HPDE6-E6E7 (cell line): ENCODE measurements at regions not wholly inside any gene's neighbourhood (a gene's known extent, or its start where the extent isn't known, plus 50 kb on each side); places are given as distances from the start of the nearest gene placed in this dataset.
A peak's percentile ranks its signal among the peaks of the same experiment; 100 is the strongest.

Experiments used
- DNase-seq: peaks from one replicate; pipeline ENCODE4 v3.0.0; 2011; ENCODE audit warnings: missing footprints; ENCODE audit errors: extremely low spot score

DNA sequence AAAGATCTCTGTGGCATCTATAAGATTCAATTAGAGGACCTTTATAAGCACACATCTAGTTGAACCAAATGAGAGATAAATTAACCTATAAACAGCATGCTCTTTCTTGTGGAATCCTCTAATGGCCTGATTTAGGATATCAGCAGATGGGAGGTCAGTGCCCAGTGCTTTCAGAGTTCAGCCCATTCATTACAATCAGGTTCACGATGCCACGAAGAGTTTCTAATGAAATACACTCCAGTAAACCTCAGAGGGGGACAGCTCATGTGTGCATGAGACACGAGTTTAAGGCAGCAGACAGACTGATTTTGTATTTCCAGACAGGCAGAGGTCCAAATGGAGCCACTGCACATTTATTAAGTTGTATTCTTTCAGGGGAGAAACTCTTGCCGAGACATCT is 544.4 kb upstream of the PKN2 start:
- no peak for DNase-seq

DNA sequence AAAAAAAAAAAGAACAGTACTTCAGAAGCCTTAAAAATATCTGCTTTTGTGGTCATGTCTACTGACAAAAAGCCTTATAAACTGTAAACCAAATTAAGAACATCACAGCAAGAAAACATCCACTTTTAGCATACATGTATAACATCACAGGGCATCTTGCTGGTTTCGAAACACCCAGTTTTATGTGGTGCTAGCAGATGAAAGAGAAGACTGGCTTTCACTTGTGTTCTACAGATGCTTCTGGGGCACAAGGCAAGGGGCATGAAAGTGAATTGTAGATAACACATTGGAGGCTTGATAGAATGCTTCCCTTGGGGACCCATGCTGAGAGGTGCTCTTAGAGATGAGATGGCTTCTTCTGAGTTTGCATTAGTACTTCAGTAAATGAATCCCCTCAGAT is 543.7 kb upstream of the PKN2 start:
- DNase-seq = no peak

DNA sequence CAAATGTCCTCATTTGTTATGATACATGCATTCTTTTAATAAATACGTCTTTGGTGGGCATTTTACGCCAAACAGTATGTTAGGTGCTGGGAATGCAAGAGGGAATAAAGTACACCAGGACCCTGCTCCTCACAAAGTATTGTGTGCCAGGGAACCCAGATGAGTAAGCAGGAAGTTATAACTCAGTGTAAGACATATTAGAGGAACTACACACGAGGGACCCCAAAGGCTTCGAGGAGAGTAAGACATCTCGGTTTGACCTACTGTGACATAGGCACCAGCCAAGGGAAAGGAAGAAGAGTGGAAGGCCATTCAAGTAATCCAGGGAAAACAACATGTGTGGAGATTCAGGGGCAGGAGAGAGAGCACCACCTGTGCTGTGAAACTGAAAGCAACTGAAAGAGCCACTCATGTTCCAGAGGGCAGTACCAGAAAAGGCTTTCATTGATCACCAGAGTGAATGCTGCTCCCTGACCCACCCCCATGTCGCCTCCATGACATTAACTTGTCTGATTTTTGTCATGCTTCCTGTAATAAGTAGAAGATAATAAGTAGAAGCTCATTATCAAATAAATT is 542.5 kb upstream of the PKN2 start:
- DNase-seq = peak; percentile 4

DNA sequence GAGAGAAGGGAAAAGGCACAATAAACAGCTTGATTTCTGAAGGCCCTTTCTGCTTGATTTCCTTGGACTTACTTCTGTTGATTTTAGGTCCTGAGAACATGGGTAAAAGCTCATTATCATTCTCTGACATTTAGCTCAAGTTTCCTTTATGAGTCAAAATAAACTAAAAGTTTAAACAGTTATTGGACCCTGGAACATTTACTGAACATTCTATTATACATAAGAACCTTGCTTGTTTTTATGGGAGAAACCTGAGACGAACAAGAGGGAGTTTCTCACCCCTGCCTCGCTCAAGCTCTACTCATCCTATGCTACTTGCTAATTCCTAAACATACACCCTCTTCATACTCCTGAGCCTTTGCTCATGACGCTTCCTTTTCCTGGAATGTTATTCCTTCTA is 538.3 kb upstream of the PKN2 start:
- DNase-seq = no peak

DNA sequence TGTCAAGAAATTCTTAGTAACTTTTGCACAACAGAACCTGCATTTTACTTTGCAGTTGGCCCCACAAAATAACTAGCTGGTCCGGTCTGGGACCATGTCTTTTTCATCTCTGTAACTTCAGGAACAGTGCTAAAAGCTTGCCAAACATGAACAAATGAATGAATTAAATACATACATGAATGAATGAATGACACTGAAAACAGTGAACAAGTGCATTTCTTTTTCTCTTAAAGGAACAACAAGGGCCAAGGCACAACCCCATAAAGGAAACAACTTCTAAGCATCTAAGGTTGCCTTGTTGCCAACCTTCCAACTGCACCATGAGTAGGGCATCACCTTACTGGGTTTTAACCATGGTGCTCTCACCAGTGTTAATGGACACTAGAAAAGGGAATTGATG is 534.4 kb upstream of the PKN2 start:
- no peak for DNase-seq

DNA sequence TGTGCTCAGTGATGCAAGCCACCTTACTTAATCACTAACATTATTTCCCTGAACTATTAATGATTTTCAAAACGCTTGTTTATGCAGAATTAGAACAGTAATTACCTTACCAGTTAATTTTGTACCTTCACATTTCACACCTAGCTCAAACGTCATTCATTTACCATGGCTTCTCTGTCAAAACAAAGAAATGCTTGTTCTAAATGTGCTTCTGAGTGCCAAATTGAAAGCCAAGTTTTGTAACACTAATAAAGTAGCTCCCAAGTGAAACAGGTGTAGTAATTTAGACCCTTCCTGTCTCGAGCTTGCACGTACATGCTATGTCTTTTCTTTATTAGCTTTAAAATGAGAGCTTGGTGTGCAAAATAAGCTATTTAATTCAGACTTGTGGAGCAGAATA is 533.7 kb upstream of the PKN2 start:
- DNase-seq = no peak

DNA sequence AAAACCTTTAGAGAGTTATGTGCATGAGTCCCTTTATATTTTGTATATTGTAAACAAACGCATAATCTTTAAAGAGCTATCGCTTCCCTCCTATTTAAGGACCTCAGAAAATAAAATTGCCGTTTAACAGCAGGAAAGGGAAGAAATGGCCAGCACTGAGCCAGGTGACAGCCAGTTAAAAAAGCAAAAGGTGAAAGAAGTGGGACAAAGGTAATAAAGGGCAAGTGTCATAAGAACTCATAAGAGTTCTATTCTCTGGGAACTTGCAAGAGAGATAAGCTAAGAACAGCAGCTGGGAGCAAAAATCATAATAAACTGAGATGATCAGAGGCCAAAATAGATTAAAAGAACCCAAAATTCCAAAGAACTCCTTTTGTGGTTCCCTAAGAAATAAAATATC is 520.9 kb upstream of the PKN2 start:
- DNase-seq = no peak

DNA sequence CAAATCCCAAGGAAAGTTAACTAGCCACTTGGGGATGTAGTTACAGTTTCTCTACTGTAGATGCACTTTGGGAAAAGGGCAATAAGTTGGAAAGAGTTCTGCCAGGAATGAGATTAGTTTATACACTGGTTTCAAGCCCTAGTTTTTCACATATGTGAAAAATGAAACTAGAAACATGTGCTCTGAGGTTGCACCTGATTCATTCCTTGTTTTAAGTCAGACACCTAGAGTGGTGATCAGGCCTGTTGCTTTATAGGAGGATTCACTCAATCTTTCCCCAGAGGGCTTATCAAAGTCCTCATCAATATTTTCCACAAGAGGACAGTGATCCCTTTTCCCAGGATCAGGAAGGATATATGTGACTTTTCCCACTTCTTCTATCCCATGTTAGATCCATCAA is 515.9 kb upstream of the PKN2 start:
- no peak for DNase-seq

DNA sequence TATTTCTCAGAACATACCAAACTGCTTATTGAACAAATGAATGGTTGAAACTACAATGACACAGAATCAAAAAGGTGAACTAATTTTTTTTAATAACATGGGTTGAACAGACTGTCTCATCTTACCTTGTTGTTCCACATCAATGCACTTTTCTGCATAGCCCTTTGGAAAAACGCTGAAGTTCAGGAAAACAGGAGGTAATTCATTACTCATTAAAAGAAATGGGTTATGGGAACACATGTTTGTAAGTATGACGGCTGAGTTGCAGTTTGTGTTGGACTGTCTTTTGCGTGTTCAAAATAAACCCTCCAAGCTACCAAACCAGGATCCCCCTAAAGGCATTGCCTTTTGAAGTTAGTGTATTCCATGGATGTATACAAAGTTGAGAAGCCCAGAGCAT is 514.9 kb upstream of the PKN2 start:
- no peak for DNase-seq

DNA sequence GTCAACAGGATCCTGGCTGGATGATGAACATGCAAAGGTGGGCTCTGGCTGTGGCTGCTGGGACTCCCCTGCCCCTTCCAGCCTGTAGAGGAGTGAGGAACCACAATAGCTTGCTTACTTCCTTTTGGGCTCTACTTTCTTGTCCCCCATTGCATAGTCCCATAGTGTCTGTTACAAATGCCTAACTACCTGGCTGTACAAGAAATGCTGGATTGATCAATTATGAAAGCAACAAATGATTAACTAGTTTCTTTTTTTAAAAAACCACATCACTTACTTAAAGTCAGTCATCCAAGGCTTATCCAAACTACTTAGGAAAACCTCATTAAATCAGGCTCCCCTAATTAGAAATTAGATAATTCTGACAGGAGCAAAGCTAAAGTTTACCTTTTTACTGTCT is 514.1 kb upstream of the PKN2 start:
- DNase-seq = no peak

DNA sequence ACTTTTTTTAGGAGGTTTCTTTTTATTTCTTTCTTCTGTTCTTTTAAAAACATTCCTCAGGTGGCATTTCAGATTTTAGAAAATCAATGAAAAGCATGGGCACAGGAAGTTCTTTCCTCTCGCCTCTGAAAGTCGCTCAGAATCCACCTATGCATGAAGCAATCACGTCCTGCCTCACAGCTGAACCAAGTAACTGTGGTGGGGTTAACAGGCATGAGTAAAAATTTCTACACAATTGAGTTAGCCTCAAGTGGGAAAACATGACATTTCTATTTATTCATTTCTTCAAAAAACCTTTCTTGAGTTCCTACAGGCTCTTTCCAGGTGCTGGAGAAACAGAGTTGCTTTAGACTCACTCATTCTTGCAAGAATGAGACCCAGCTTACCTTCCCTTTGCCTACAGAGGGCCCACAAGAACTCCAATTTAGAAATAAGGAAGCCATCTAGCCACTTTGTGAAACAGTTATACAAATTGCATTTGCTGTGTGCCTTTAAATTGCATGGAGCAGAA is 508.9 kb upstream of the PKN2 start:
- DNase-seq = no peak

DNA sequence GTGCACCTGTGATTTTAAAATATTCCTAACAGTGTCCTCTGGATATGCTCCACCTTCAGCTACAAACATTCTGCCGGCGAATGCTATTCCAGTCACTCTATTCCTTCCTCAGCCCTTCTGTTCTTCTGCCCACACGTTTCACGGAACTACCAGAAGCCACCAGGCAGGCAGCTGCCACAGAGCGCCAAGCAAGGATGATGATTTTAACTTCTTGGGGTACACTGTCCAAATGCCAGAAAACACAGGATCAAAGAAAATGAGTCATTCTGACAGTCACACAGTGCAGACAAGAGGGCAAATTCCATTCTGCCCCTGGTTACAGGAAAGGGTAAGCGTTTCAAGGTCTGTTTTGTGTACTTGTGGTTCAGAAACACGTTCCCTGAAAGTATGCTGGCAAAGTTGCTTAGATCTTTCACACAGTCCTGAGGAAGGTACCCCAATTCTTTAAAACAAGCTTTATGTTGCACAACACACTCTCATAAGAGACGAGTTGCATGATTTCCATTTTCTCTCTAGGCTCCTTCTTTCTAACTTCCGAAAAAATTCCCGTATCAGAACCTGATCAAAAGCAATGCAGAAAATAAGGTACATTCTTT is 508.3 kb upstream of the PKN2 start:
- no peak for DNase-seq

DNA sequence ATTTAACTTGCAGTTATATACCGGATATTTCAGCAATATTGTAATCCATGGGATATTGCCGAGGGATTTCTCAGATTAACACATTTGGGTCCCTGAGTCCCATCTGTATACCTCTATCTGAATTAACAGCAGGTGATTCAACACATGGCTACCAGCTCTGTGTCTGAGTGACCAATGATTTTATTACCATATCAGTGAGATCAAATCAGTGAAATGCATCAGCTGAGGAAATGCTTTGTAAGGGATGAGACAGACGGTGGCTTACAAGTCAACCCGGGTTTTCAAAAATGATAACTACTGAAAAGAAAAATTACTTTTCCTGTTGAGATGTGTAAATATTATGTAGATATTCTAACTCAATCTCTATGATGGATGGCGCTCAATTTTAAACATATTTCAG is 504.1 kb upstream of the PKN2 start:
- no peak for DNase-seq

DNA sequence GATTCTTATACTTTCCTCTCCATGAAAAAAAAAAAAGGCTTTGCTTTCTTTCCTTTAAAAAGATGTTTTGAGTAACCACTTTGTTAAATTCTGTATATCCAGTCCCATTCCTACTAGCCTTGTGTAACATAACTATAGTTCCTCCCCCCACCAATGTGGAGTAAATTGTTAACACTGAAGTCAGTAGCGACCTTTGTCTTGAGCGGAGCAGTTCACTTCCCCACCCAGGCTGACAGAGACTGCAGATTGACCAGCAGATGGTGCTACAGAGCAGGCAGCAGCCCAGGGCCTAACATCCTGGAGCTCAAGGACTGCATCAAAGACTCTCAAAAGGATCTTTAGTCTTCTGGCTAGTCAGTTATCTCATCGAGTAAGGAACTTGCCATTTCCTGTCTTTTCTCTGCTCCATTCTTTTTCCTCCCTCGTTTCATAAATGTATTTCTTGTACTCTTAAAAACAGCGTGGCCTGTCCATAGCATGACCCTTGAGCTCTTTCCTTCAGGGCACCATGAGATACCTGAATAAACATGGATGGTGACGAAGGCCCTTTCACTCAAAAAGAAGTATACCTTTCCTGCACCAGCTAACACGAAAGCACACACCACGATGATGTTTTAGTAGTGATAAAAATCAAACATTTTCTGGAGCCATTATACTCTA is 503.5 kb upstream of the PKN2 start:
- DNase-seq = peak; percentile 26

DNA sequence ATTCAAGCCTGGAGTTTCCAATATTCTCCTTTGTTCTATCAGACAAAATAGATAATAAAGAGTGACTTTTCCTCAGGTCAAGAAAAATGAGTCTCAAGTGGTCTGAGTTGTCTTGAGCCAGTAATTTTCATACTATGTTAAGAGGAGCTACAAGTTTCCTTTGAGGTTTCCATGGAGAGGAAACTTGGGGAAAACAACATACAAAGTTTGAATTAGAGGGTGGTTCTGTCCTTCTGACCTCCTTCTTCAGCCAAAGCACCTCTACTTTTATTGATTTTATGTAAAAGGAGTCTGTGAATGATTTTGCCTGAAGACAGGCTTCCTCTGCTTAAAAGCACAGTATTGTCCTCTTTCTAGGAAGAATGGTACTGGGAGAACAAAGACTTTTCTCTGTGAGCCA is 497.2 kb upstream of the PKN2 start:
- DNase-seq = no peak

DNA sequence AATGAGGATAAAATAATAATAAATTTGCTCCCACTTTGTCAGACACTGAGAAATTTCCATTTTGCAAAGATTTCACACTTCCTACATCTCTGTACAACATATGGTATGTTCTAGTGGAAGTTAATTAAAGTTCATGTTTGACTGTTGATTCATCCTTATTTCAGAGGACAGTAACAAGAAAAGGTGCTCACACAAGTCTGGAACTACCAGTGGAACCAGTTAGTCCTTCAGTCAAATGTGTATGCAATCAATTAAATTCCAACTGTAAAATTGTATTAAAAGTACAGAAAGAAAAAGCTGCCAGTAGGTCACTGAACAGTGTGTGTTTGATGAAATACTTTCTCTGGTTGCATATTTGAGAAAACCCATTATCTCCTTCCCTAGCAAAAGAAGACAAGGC is 496.0 kb upstream of the PKN2 start:
- DNase-seq = no peak

DNA sequence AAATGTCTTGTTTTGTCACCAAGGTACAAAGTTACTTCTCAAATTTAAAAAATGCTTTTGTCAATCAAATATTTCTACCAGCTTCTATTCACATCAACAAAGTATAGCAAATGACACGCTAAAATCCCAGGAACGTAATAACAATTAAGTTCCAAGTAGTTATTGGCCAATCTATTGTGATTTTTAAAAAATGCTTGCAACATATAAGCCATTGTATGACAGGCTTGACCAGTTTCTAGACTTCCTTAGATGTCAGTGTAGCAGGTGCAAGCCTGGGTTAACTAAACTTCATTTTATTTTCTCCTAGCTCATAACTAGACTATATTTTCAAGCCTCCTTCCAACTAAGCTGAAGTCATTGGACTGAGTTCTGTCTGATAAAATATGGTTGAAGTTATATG is 494.5 kb upstream of the PKN2 start:
- DNase-seq = no peak

DNA sequence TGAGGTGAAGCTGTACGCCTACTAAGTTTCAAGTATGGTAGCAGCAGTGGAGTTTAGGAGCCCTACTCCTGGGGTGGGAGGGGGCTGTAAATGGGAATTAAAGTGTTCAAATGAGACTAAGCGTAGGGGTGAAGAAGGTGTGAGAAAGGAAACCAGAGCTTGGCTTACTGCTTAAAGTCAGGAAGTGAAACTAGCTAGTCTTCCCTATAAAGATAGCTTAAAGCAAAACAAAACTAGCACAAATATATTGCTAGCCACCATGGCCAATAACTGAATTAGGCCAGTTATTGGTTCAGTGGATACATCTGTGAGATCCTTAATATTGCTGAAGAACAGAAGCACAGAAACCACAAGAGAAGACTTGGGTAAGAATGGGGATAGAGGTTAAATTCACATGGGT is 492.2 kb upstream of the PKN2 start:
- no peak for DNase-seq

DNA sequence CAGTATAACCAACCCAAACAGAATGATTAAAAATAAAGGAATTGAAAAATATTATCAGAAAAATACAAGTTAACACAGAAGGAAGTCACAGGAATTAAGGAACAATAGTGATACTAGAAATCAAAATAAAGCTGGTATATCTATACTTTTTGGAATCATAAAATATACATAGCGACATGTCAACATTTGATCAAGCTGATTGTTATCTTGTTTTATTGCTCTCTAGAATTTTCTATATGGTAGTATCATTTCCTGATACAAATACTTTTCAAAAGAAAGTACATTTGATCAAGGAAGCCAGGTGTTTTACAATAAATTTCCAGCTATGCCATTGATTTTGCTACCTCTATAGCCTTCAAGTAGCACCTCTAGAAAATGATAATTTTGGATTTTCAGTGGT is 489.5 kb upstream of the PKN2 start:
- DNase-seq = no peak

DNA sequence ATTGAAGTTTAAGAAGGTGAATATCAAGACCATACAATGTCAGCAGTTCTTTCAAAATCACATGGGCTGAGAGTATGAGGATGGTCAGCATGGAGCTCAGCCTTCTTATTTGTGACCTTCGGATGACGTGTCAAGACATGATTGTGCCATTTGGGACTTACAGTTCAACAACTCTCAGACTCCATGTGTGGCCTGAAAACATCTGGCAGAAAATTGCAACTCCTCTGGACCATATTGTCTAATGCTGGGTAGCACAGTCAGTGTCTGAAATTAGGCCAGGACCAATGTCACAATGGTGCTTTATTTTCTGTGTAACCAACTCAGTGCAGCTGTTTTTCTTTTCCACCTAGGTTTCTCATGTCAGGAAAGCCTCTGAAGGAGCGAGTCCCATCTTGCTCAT is 483.5 kb upstream of the PKN2 start:
- no peak for DNase-seq

DNA sequence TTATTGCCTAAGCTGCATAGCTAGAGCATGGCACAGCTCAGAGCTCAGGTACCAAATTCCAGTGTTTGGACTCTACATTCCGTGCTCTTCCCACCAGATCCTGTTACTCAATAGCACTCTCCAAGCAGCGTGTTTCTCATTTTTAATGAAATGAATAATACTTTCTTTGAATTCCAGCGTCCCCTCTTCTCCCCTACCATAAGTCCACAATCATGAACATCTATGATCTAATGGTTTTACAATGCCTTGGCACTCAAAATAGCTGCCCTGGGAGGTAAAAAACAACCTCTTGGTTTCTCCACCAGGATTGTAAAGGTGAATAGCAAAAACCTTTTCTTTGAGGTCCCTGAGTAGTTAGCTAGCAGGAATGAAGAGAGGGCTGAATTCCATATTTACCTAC is 480.0 kb upstream of the PKN2 start:
- DNase-seq = no peak

DNA sequence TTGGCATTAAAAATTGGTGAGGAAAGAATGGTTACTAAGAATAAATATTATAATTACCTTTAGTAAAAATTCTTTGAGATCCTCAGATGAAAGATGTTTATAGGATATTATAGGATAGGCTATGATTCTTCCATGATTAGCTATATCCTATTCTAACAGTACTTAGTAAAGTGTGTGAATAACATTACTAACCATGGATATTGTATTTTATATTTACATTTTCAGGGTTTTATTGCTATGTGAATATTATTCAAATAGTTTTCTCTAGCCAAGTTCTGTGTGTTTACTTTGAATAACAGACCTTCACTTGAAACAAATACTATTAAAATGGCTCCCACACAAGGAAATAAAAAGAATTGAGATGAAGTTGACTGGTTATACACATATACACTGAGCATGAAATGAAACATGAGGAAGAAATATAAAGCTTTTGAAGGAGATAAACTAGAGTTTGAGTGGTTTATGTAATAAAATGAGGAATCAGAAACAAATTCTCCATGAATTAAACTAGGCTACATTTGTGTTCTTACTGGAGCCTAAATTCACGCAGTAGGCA is 479.4 kb upstream of the PKN2 start:
- no peak for DNase-seq

DNA sequence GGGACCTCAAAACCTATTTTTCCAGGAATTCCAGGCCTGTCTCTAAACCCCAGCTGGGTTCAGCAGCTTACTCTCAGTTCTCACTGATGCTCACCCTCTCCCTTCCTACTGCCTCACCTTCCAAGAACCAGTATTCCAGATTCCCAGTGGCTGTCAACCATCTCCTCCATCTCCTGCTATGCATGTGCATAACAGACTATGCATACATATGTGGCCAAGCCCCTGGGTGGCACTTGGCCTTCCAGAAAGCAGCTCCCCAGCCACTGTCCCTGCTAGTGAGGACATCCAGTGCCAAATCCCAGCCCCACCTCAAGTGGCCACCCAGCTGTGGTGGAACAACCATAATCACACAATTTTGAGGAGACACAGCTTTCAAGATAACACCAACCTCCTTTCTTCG is 475.7 kb upstream of the PKN2 start:
- DNase-seq = no peak
